H9 (cell line): ENCODE measurements at regions not wholly inside any gene's neighbourhood (a gene's known extent, or its start where the extent isn't known, plus 50 kb on each side); places are given as distances from the start of the nearest gene placed in this dataset.

Experiments used
- DNase-seq: peaks from one replicate; pipeline ENCODE4 v3.0.0-alpha.2; 2017
- H2AFZ ChIP-seq: one replicate; pipeline ENCODE4 v1.6.1; 2013; ENCODE audit warnings: mild to moderate bottlenecking, low read length, control low read depth, moderate library complexity
- H2AK5ac ChIP-seq: 2 replicates; pipeline ENCODE4 v1.6.1; 2013; ENCODE audit warnings: low read length, control low read depth, mixed read lengths; ENCODE audit not compliant: insufficient read length
- H2BK120ac ChIP-seq: one replicate; pipeline ENCODE4 v1.6.1; 2013; ENCODE audit warnings: low read depth, mild to moderate bottlenecking, low read length, control low read depth, inconsistent platforms; ENCODE audit not compliant: poor library complexity, severe bottlenecking
- H2BK12ac ChIP-seq: 2 replicates; pipeline ENCODE4 v1.6.1; 2013; ENCODE audit warnings: low read length, control low read depth, mixed read lengths, low read depth; ENCODE audit not compliant: insufficient read length
- H2BK15ac ChIP-seq: 2 replicates; pipeline ENCODE4 v1.6.1; 2013; ENCODE audit warnings: low read depth, low read length, control low read depth
- H2BK20ac ChIP-seq: one replicate; pipeline ENCODE4 v1.6.1; 2013; ENCODE audit warnings: low read depth, mild to moderate bottlenecking, low read length, control low read depth, inconsistent platforms; ENCODE audit not compliant: poor library complexity, severe bottlenecking
- H2BK5ac ChIP-seq: 2 replicates; pipeline ENCODE4 v1.6.1; 2013; ENCODE audit warnings: low read length, control low read depth, mixed read lengths; ENCODE audit not compliant: insufficient read length
- H3K14ac ChIP-seq: 2 replicates; pipeline ENCODE4 v1.6.1; 2013; ENCODE audit warnings: low read length, control low read depth; ENCODE audit not compliant: insufficient read depth
- H3K18ac ChIP-seq: 2 replicates; pipeline ENCODE4 v1.6.1; 2013; ENCODE audit warnings: low read depth, mild to moderate bottlenecking, mixed read lengths, low read length, control low read depth; ENCODE audit not compliant: insufficient read length
- H3K23ac ChIP-seq: 2 replicates; pipeline ENCODE4 v1.6.1; 2013; ENCODE audit warnings: low read length, control low read depth, mixed read lengths, low read depth; ENCODE audit not compliant: insufficient read length
- H3K23me2 ChIP-seq: 2 replicates; pipeline ENCODE4 v1.6.1; 2013; ENCODE audit warnings: low read depth, mild to moderate bottlenecking, mixed read lengths, low read length, control low read depth; ENCODE audit not compliant: insufficient read length, poor library complexity, severe bottlenecking
- H3K27ac ChIP-seq: 2 replicates; pipeline ENCODE4 v1.5.1; 2013; ENCODE audit warnings: low read length, control low read depth, mixed read lengths, low read depth; ENCODE audit not compliant: insufficient read length
- H3K27me3 ChIP-seq: 2 replicates; pipeline ENCODE4 v1.6.1; 2013; ENCODE audit warnings: low read length, control low read depth, inconsistent platforms; ENCODE audit not compliant: insufficient read depth
- H3K4ac ChIP-seq: 2 replicates; pipeline ENCODE4 v1.6.1; 2013; ENCODE audit warnings: low read depth, mild to moderate bottlenecking, control low read depth, inconsistent platforms, low read length, moderate library complexity
- H3K4me1 ChIP-seq: 2 replicates; pipeline ENCODE4 v1.6.1; 2013; ENCODE audit warnings: low read length, control low read depth, inconsistent platforms; ENCODE audit not compliant: insufficient read depth
- H3K4me2 ChIP-seq: 2 replicates; pipeline ENCODE4 v1.6.1; 2013; ENCODE audit warnings: low read length, control low read depth, mixed read lengths; ENCODE audit not compliant: insufficient read length, insufficient read depth
- H3K56ac ChIP-seq: 2 replicates; pipeline ENCODE4 v1.6.1; 2013; ENCODE audit warnings: low read depth, mild to moderate bottlenecking, mixed read lengths, low read length, control low read depth; ENCODE audit not compliant: insufficient read length
- H3K79me1 ChIP-seq: 2 replicates; pipeline ENCODE4 v1.6.1; 2013; ENCODE audit warnings: low read depth, mild to moderate bottlenecking, moderate library complexity, low read length, control low read depth, inconsistent platforms; ENCODE audit not compliant: insufficient read depth, poor library complexity, severe bottlenecking
- H3K79me2 ChIP-seq: 2 replicates; pipeline ENCODE4 v1.6.1; 2013; ENCODE audit warnings: low read length, control low read depth, inconsistent platforms; ENCODE audit not compliant: insufficient read depth
- H3K9ac ChIP-seq: 2 replicates; pipeline ENCODE4 v1.6.1; 2013; ENCODE audit warnings: low read length, control low read depth, mixed read lengths; ENCODE audit not compliant: insufficient read length; ENCODE audit errors: extremely low read depth
- H3K9me3 ChIP-seq: one replicate; pipeline ENCODE4 v1.6.1; 2013; ENCODE audit warnings: low read depth, low read length, inconsistent platforms; ENCODE audit not compliant: control insufficient read depth
- H3T11ph ChIP-seq: one replicate; pipeline ENCODE4 v1.6.1; 2013; ENCODE audit warnings: mild to moderate bottlenecking, low read length, control low read depth, inconsistent platforms
- H4K20me1 ChIP-seq: one replicate; pipeline ENCODE4 v1.6.1; 2013; ENCODE audit not compliant: control insufficient read depth, insufficient read length, insufficient read depth
- H4K5ac ChIP-seq: 2 replicates; pipeline ENCODE4 v1.6.1; 2013; ENCODE audit warnings: low read depth, mild to moderate bottlenecking, mixed read lengths, low read length, control low read depth; ENCODE audit not compliant: insufficient read length
- H4K8ac ChIP-seq: replicated peaks from 2 replicates; pipeline ENCODE4 v1.6.1; 2013; ENCODE audit warnings: low read length, control low read depth, mixed read lengths, low read depth; ENCODE audit not compliant: insufficient read length
- H4K91ac ChIP-seq: 2 replicates; pipeline ENCODE4 v1.6.1; 2013; ENCODE audit warnings: low read depth, mild to moderate bottlenecking, moderate library complexity, mixed read lengths, low read length, control low read depth; ENCODE audit not compliant: insufficient read length
- H3K27ac Mint-ChIP-seq, 3 experiments: 2 replicates in 2 of 3; 3 replicates in 1 of 3; pipeline ENCODE4 v1.8.0; 2020 to 2021; ENCODE audit warnings: mixed read lengths in 3 of 3, mild to moderate bottlenecking in 1 of 3, moderate library complexity in 1 of 3
- H3K27me3 Mint-ChIP-seq: 2 replicates; pipeline ENCODE4 v1.8.0; 2021; ENCODE audit warnings: low read depth, mild to moderate bottlenecking, moderate library complexity, mixed read lengths
- H3K36me3 Mint-ChIP-seq, 3 experiments: 2 replicates in 2 of 3; 3 replicates in 1 of 3; pipeline ENCODE4 v1.8.0; 2020 to 2021; ENCODE audit warnings: low read depth in 3 of 3, mixed read lengths in 3 of 3; ENCODE audit not compliant: insufficient read depth in 1 of 3
- H3K4me1 Mint-ChIP-seq, 2 experiments: 2 replicates each; pipeline ENCODE4 v1.8.0; 2020; ENCODE audit warnings: mixed read lengths in 2 of 2
- H3K4me3 Mint-ChIP-seq, 2 experiments: 2 replicates in 1 of 2; 3 replicates in 1 of 2; pipeline ENCODE4 v1.8.0; 2020 to 2021; ENCODE audit warnings: mild to moderate bottlenecking in 2 of 2, mixed read lengths in 2 of 2, moderate library complexity in 1 of 2
- H3K9me3 Mint-ChIP-seq, 2 experiments: 2 replicates in 1 of 2; 3 replicates in 1 of 2; pipeline ENCODE4 v1.8.0; 2020; ENCODE audit warnings: mild to moderate bottlenecking in 2 of 2, mixed read lengths in 2 of 2, moderate library complexity in 1 of 2
- CTCF ChIP-seq: fragments of 200-600 bp; sonication (generic); conservative IDR thresholded peaks from 3 replicates; pipeline ENCODE4 v1.8.0; 2021; ENCODE audit warnings: antibody characterized with exemption, mild to moderate bottlenecking
- WGBS: extraction: QIAGEN DNeasy Blood & Tissue Kit; methylation state at CpG from one replicate; pipeline ENCODE4 v1.1.7; 2013; ENCODE audit warnings: missing lambda C conversion rate, low lambda C conversion rate, mixed read lengths; ENCODE audit not compliant: insufficient read length; ENCODE audit errors: extremely low coverage; 5-methylcytosine and 5-hydroxymethylcytosine counted together

- no peaks in the 10 kb centered on the region for H3K79me1 ChIP-seq
- no peaks in the 10 kb centered on the region for H3K23me2 ChIP-seq
- no peak for TF ChIP-seq CTCF
- no peak overlapping the region for H3K14ac ChIP-seq
- H3K4ac ChIP-seq, result no peak overlapping the region
- H3K27ac Mint-ChIP-seq, result no peak overlapping the region
- DNase-seq, result no peak
- no peak overlapping the region for H2BK120ac ChIP-seq
- H3K27me3 Mint-ChIP-seq, result no peaks in the 10 kb centered on the region
- no peaks in the 10 kb centered on the region for H3K27me3 ChIP-seq
- no CpG with 5 or more reads among the region's 5 CpGs for WGBS
- H2BK12ac ChIP-seq, result no peak overlapping the region
- no peak overlapping the region for H4K91ac ChIP-seq
- H3K79me2 ChIP-seq, result no peaks in the 10 kb centered on the region
- no peak overlapping the region for H3K56ac ChIP-seq
- no peaks in the 10 kb centered on the region for H3K36me3 Mint-ChIP-seq
- H4K8ac ChIP-seq, result no peak overlapping the region
- H3K9ac ChIP-seq, result no peak overlapping the region
- no peak overlapping the region for H2BK15ac ChIP-seq
- H3K23ac ChIP-seq, result no peak overlapping the region
- no peak overlapping the region for H2BK20ac ChIP-seq
- no peak overlapping the region for H3K18ac ChIP-seq
- H2BK5ac ChIP-seq, result no peak overlapping the region
- H3K9me3 ChIP-seq, result no peaks in the 10 kb centered on the region
- no peak overlapping the region for H3K4me2 ChIP-seq
- no peaks in the 10 kb centered on the region for H4K20me1 ChIP-seq
- no peak overlapping the region for H3K4me3 Mint-ChIP-seq
- H4K5ac ChIP-seq, result no peak overlapping the region
- no peak overlapping the region for H2AFZ ChIP-seq
- no peak overlapping the region for H3K27ac ChIP-seq
- H2AK5ac ChIP-seq, result no peak overlapping the region
- no peaks in the 10 kb centered on the region for H3K4me1 Mint-ChIP-seq
- H3T11ph ChIP-seq, result no peak overlapping the region
- no peaks in the 10 kb centered on the region for H3K9me3 Mint-ChIP-seq
- H3K4me1 ChIP-seq, result no peaks in the 10 kb centered on the region
Observed at GRCh38 chr2:157052685-157053224, 204.8 kb upstream of the GALNT5 start.
